NB4 (cell line): ENCODE measurements at regions not wholly inside any gene's neighbourhood (a gene's known extent, or its start where the extent isn't known, plus 50 kb on each side); places are given as distances from the start of the nearest gene placed in this dataset.

Experiments
- DNase-seq: peaks from one replicate; pipeline ENCODE4 v3.0.0; 2010; ENCODE audit warnings: low read depth
- H3K4me3 ChIP-seq: one replicate; pipeline ENCODE4 v1.5.1; 2011; ENCODE audit warnings: mild to moderate bottlenecking, low read depth, low read length, moderate library complexity
- MYC ChIP-seq: IDR thresholded peaks from 2 replicates; pipeline ENCODE4 v1.6.1; 2011; ENCODE audit warnings: low read depth, low read length
- TF ChIP-seq, protein P1 (sequence below): IDR thresholded peaks from one replicate; pipeline ENCODE4 v1.5.1; 2012; ENCODE audit warnings: low read depth, low read length

DNA sequence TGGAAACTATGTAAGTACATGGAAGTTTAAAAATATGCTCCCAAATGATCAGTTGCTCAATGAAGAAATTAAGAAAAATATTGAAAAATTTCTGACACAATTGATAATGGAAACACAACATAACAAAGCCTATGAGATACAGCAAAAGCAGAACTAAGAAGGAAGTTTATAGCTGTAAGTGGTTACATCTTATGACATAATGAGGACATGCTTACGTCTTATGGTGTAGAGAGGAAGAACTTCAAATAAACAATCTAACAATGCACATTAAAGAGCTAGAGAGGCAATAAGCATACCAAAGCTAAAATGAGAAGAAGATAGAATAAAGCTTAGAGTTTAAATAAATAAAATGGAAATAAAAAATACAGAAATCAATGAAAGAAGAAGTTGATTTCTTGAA is 50.0 kb upstream of the CEACAM21 start:
- no peak for DNase-seq
- H3K4me3 ChIP-seq = no peak overlapping the region
- TF ChIP-seq MYC = no peak
- TF ChIP-seq, protein P1, sequence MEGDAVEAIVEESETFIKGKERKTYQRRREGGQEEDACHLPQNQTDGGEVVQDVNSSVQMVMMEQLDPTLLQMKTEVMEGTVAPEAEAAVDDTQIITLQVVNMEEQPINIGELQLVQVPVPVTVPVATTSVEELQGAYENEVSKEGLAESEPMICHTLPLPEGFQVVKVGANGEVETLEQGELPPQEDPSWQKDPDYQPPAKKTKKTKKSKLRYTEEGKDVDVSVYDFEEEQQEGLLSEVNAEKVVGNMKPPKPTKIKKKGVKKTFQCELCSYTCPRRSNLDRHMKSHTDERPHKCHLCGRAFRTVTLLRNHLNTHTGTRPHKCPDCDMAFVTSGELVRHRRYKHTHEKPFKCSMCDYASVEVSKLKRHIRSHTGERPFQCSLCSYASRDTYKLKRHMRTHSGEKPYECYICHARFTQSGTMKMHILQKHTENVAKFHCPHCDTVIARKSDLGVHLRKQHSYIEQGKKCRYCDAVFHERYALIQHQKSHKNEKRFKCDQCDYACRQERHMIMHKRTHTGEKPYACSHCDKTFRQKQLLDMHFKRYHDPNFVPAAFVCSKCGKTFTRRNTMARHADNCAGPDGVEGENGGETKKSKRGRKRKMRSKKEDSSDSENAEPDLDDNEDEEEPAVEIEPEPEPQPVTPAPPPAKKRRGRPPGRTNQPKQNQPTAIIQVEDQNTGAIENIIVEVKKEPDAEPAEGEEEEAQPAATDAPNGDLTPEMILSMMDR = no peak
